NCI-H226 (cell line): ENCODE measurements at regions not wholly inside any gene's neighbourhood (a gene's known extent, or its start where the extent isn't known, plus 50 kb on each side); places are given as distances from the start of the nearest gene placed in this dataset.

Source experiments
- DNase-seq: peaks from one replicate; pipeline ENCODE4 v3.0.0-alpha.2; 2015

DNA sequence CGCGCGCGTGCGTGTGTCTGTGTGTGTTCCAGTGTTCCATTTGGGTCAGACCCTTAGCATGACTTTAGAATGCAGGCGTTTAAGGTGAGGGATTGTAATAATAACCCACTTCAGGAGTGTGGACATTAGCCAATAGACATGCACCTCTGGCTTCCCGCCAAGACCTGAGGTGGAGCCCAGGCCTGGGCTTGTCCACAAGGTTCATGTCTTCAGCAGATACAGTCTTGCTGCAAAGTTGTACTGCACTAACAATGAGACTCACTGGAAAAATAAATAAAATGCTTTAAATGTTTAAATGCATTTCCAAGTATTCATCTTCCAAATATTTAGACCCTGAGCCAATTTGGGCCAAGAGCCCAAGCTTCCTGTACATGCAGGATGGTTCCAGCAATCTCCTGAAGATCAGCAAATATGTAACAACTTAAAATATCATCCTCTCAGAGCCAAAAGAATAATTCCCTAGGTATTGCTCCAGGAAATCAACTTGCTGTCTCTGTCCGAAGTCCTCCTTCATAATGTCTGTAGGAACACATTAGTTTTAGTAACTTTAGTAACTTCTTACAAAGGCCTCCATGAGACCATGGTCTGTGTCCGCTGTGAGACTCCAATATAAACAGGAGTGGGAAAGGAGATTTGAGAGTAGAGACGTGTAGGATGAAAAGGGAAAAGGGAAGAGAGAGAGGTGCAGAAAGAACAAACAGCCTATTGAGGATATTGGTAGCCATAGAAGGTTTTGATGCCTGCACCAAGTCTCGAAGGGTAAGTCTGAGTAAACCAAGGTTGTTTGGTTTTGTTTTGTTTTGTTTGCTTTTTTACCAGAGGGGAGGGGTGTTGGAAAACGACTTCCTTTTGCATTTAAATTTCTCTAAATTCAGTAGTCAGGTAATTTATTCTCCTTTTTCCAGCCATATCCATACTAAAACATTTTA lies 98.5 kb upstream of the KLF3 start:
- peak; percentile 22 for DNase-seq

DNA sequence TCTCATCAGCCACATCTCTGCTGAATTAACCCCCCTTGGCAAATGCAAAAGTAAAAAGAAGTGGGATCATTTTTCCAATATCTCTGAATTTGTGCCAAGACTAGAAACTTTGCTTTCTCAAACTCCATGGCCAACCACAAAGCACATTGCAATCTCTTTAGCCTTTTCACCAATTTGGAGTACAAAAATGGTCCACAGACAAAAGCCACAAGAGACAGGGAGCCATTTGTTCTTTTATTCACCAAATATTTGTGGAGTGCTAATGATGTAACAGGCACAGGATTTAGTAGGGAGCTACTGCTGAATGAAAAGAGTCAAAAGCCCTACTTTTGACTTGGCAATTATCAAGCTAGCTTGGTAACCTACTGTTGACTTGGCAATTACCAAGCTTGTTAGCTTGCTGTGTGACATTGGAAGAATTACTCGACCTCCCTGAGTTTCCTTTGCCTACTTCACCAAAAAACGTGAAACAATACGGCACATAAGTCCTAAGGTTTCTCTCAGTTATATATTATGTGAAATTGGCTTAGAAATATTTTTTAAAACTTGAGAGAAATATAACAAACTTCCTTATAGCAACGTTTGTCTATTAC lies 97.1 kb upstream of the KLF3 start:
- DNase-seq, result no peak

DNA sequence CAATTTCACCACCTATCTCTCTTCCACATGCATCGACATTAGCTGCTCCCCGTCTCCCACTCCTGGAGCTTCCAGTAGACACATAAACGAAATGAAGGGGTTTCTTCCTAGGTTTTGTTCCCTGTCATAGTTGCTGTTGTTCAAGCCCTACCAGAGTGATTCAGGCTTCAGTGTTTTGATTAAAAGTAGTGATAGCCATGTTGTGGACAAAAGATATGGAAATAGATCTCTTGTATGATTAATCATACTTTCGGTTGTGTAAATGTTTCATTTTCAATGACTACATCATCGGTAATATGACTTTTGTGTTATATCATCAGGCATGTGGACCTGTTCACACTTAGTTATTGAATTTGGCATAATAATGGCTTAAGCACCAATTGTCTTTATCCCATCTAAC lies 96.5 kb upstream of the KLF3 start:
- no peak for DNase-seq

DNA sequence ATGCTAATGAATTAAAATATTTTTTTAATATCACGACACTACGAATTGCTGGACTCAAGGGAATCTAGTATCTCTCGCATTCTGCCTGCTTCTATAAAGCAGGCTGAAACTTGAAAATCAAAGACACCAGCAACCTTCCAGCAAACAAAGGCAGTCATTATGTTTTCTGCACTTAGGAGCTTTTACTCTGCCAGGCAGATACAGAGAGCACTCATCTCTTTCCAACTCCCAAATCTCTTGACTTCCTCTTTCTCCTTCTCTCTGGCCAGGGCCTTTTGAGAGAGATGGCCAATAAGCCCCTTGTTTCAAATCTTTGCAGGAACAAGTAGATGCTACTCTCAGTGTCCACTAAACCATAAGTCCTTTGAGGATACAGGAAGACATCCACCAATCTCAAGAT lies 95.2 kb upstream of the KLF3 start:
- DNase-seq, result no peak

DNA sequence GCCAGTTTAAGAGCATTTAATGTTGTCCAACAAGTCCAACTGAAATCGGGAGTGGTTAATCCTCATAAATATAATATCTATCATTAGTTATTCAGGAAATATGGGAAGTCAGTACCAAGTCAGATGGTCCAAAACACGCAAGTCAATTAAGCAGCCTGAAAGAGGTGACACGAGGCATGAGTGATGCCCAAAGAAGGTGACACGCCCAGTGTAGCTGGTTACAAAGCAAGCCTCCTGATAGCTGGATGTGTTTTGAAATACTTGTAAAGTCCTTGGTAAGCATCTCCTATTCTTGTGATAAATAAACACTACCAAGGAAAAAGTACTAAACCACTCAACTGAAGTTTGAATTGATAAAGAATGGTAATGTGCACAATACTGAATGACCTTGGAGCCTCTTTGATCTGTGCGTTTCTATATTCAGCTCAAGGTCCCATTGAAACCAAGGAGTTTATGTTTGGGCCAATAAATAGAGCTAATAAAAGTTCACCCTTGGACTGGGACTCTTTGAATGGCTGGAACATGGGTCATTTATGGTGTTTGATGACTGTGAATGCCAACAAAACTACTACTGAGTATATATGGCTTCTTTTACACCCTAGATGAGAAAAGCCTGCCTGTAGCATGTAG lies 93.2 kb upstream of the KLF3 start:
- no peak for DNase-seq

DNA sequence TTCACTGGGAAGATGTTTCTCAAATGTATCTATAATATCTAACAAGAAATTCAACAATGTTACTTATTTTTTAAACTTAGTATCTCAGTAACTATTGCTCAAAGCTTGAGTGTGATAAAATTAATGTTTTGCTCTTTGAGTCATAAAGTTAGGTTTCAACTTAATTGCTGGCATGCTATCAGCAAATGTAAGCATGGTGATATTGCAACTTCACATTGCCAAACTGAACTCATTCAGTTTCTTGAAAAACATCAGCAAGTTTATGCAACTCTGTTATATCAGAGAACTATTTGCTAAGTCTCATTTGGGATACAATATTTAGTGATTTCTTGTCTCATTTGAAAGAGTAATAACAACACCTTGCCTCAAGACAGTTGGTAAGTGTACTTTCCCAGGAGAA lies 91.2 kb upstream of the KLF3 start:
- no peak for DNase-seq

DNA sequence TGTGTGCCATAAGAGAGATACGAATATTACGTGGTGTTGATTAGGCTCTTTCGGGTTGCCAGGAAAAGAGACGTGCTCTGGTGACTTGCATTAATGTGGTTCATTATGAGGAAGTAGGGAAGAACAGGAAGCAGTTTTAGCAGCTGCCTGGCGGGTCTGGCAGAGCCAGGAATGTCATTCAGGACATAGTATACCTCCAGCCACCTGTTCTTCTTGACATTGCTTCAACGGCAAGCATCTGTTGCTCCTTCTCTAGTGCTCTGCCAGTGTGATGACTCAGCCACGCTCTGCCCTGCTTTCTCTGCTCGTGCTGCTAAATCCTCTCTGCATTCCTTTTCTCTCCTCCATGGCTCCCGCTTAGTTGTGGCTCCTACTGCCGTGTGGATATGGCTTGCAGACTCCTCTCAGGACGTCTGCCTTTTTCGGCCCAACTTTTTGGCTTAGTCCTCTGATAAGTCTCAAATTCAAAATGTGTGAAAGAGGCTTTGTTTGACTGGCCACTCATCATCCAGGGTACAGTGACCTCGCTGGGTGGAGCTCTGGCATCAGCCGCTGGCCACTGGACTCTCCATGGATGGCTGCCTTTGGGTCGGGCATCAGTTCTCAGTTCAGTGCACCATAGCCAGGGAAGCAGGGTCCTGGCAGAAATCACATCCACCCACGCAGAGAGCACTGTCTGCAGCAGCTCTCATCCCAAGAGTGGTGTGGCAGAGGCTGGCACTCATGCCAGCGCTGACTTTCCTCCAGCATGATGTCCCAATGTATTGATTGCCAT lies 89.3 kb upstream of the KLF3 start:
- DNase-seq, result no peak

DNA sequence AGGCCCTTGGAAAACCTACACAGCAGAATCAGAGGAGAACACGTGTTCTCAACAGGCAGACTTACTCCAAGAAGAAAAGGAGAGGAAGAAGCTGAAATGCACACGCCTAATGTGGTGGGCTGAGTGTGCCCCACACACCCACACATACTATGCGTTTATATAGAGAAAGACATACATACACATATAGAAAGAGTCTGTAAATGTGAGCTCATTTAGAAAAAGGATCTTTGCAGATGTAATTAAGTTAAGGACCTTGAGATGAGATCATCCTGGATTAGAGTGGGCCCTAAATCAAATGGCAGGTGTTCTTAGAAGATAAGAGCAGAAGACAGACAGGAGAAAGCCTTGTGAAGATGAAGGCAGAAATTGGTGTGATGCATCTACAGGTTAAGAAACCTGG lies 87.2 kb upstream of the KLF3 start:
- DNase-seq, result no peak

DNA sequence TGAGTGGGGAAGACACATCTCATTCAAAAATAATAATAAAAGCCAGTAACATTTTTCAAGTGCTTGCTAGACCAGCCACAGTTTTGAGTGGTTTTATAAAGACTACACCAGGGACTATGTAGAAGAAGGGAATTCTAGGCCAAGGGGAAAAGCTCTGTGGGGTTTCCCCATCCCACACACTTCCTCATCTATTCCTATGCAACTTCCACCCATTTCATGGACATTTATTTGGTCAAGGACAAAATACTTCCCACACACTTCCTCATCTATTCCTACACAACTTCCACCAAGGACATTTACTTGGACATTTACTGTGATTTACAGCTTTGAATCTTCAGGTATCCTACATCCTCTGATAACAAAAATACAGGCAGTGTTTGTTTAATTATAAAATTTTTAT lies 86.5 kb upstream of the KLF3 start:
- DNase-seq, result no peak

DNA sequence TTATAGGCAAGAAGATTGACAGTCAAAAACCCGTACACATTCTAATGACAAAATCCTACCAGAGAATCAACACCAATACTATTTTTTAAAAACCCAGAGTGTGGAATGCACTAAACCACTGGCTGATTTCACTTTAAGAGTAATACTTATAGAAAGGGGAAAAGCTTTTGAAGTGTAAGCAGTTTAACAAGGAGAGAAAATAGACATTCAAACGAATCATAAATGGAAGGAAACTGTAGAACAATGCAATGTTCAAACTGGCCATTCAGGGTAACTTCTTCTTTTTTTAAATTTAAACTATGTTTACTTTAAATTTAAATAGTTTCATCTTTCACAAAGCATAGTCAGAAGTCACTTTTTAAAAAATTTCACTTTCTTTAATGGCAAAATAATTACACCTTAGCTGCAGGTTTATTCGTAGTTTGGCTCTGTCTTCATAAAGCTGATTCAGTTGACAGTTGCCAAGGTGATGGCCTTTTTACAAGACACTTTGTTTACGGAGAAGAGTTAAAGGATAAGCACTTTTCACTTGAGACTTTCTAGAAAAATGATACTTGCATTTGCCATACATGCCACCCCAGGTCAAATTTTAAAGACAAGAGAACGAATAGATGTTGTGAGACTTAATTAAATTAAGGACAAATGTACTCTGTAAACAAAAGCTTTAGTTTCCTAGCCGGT lies 82.4 kb upstream of the KLF3 start:
- no peak for DNase-seq

DNA sequence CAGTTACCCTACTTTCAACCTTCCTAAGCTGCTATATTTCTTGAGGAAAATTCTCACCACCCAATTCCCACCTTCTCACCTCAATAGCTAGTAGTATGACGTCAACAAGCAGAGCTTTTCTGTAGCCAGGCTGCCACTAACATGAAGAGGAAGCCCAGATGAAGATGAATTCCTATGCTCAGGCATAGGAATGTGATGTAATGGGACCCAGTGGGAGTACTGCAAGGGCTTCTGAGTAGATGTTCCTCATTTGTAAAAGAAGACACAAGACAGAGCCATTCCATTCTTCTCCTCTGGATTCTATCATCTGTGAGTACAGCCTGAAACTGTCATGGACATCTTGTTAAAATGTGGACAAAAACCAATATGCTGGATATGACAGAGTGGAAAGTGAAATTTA lies 81.6 kb upstream of the KLF3 start:
- no peak for DNase-seq

DNA sequence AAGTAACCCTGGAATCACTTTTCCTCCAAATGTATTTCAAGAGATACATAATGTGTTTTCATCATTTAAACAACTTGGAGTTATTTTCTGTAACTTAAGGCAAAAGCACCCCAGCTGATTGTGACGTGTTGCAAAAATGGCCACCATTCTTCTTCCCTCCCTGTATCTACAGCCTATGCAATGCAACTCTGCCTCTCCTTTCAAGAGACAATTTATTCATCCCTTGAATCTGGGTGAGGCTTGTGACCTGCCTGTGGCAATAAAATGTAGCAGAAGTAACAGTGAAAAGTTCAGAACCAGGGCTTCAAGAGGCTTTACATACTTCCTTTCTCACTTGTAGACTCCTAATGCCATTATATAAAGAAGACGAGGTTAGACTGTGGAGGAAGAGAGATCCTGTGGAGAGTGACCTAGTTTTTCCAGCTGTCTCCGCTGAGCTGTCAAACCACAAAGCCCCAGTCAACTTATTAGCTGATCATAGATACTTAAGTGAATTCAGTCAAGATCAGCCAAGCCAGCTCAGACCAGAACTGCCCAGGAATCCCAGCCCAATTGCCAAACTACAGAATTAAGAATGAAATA lies 81.0 kb upstream of the KLF3 start:
- DNase-seq, result no peak

DNA sequence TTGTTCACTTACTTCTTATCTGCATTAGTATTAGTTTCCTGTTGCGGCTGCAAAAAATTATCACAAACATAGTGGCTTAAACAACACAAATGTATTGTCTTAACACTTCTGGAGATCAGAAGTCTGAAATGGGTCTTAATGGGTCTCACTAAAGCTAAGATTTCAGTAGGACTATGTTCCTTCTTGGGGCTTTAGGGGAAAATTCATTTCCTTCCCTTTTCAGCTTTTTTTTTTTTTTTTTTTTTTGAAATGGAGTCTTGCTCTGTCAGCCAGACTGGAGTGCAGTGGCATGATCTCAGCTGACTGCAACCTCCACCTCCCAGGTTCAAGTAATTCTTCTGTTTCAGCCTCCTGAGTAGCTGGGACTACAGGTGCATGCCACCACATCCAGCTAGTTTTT lies 78.1 kb upstream of the KLF3 start:
- DNase-seq, result no peak

DNA sequence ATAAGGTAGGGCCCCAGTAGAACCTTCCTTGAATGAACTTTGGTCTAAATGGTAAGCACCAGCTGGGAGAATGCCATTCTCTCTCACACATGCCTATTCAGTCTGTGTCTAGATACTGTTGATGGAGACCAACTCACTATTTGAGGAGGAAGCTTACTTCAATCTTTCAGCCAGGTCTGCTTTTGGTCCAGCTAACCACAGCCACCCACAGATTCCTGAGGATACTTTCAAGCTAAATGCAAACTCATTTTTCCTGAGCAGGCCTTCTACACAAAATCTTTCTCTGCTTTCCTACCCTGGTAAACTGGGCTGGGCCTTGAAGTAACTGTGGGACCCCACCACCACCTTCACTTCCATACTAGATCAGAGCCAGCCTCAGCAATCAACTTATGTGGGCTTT lies 76.9 kb upstream of the KLF3 start:
- no peak for DNase-seq

DNA sequence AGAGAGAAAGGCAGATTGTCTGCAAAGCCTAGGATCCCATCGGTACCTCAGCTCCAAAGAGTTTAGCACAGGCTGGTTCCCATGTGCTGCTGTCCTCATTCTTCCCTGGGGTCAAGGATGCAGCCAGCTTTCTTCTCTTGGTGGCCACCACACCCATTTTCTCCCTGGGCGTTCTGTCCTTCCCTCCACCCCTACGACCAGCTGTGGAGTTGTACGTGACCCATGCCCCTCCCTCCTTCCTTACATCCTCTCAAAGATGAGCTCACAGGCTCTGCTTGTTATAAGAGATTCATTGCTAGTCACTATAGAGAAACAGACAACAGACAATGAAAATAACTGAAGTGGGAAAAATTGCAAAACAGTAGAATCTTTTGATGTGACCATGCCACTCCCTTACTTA lies 74.0 kb upstream of the KLF3 start:
- DNase-seq, result no peak

DNA sequence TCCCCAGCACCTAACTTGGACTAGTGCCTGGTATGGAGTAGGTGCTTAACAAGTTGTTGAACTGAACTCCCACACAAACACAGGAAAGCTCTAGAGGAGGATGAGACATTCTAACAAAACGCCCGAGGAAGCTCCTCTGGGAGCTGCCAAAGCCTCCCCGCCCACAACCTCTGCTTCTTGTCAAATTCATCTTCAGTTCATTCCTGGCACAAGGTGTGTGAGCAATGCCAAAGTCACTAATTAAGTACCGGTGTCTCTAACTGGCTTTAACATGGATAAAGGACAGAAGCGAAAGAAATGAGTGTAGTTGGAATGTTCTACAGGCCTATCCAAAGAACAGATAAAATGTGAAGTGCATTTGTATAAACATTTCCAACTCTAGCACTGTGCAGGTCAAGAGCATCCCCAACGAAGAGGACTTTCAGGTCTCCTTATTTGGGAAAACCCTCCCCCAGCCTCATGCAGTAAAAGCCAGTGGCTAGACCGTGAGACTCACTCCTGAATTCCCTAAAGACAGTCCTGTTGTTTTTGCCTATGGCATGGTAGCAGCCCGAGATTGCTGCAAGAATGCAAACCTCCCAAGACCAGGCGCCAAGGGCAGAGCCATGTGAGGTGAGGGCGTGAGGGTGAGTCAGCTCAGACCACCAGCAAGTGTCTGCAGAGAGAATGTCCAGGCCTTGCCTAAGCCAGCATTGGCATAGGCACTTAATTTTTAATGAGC lies 72.2 kb upstream of the KLF3 start:
- peak; percentile 61 for DNase-seq

DNA sequence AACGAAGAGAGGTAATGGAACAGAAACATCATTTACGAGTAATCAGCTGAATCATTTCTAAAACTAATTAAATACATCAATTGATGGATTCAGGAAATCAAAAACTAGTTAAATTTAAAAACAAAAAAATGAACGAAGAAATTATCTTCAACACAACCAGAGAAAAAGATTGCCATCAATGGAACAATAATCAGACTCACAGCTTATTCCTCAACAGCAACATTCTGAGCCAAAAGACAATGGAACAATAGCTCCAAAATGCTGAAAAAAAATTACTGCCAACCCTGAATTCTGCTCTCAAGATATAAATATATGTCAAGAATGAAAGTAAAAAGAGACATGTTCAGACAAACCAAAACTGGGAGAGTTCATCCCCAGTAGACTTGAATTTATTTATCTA lies 65.5 kb upstream of the KLF3 start:
- DNase-seq, result no peak

DNA sequence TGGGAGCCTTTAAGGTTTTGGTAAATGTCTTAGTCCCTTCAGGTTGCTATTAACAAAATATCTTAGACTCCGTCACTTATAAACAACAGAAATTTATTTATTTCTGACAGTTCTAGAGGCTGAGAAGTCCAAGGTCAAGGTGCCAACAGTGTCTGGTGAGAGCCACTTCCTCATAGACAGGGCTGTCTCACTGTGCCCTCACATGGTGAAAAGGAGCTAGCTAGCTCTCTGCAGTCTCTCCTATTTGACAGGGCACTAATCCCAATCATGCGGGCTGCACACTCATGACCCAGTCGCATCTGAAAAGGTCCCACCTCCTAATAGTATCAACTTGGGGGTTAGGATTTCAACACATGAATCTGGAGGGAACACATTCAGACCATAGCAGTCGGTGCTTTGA lies 63.4 kb upstream of the KLF3 start:
- DNase-seq, result no peak

DNA sequence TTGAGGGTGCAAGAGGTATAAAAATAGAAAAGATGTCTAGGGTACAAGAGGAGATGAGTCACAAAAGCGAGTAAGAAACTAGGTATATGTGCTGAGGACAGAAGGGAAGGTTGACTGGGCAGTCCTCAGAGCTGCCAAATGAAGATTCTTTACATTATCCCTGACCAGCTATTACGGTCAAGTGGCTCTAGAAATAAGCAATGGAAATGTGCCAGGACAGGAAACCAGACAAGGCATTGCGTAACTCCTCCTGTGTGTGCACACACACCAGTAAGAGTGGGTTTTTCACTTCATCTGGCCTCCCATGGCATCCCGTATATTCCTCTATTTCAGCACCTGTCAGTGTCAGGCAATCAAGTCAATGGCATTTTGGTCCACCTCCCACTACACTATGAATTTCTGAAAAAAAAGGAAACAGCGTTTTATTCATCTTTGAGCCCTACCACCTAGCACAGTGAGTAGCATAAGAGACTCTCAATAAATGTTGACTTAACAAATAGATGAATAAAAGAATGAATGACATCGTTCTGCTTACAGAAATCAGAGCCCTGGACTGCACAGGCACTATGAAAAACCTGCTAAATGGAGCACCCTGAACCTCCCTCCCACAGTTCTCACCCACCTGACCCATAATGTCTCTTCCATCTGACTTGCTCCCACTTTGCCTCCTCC lies 62.6 kb upstream of the KLF3 start:
- peak; percentile 49 for DNase-seq

DNA sequence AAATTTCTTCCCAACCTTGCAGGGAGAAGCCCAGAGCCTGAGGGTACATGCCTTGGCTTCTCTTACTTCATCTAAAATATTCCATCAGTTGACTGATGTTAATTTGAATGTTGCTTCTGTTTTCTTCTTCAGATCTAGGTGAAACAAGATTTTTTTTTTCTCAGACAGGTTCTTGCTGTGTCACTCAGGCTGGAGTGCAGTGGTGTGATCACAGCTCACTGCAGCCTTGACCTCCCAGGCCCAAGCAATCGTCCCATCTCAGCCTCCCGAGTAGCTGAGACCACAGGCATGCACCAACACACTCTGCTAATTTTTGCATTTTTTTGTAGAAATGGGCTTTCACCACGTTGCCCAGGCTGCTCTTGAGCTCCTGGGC lies 62.1 kb upstream of the KLF3 start:
- no peak for DNase-seq

DNA sequence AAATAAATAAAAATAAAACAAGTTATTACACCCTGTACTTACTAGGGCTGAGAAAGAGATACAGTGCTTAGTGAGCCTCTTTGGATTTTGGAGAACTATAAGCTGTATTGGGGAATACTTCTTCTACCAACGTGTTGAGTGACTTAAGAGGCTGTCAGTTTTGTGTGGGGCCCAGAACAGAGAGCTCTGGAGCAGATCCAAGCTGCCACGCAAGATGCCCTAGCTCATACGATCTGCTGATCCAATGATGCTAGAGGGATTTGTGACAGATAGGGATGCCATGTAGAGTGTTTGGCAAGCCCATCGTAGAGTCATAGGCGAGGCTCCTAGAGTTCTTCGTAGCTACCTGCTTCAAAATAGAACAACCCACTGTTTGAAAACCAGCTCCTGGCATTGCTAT lies 60.3 kb upstream of the KLF3 start:
- no peak for DNase-seq
